GM23338 (cell line): ENCODE measurements at regions not wholly inside any gene's neighbourhood (a gene's known extent, or its start where the extent isn't known, plus 50 kb on each side); places are given as distances from the start of the nearest gene placed in this dataset.

Source experiments
- CREB1 ChIP-seq: fragments of 250-450 bp; sonication (Bioruptor Pico); IDR thresholded peaks from 2 replicates; pipeline ENCODE4 v1.5.0; 2020; ENCODE audit warnings: low read depth, mild to moderate bottlenecking, moderate library complexity
- CTCF ChIP-seq, 2 experiments: fragments of 200-600 bp in 1 of 2; sonication (generic) in 1 of 2; conservative IDR thresholded peaks; 2 replicates each; pipeline versions ENCODE4 v1.5.1 to v1.6.1; 2016 to 2017; ENCODE audit warnings: antibody characterized with exemption in 2 of 2, low read depth in 2 of 2, mild to moderate bottlenecking in 2 of 2, moderate library complexity in 1 of 2
- ETS1 ChIP-seq: IDR thresholded peaks from 2 replicates; pipeline ENCODE4 v1.6.1; 2016; ENCODE audit warnings: antibody characterized with exemption
- EZH2 ChIP-seq: fragments of 200-600 bp; sonication (generic); IDR thresholded peaks from one replicate; pipeline ENCODE4 v1.8.0; 2017; ENCODE audit warnings: antibody characterized with exemption, mild to moderate bottlenecking, low read depth; ENCODE audit not compliant: unreplicated experiment
- EZH2phosphoT487 ChIP-seq: fragments of 200-600 bp; sonication (generic); IDR thresholded peaks from one replicate; pipeline ENCODE4 v1.8.1; 2018; ENCODE audit warnings: antibody characterized with exemption; ENCODE audit not compliant: unreplicated experiment
- JUNB ChIP-seq: IDR thresholded peaks from one replicate; pipeline ENCODE4 v1.6.1; 2016; ENCODE audit warnings: antibody characterized with exemption; ENCODE audit not compliant: unreplicated experiment
- NANOG ChIP-seq: IDR thresholded peaks from 2 replicates; pipeline ENCODE4 v1.6.1; 2016; ENCODE audit warnings: antibody characterized with exemption, borderline replicate concordance
- POLR2AphosphoS5 ChIP-seq: IDR thresholded peaks from 2 replicates; pipeline ENCODE4 v1.6.1; 2016; ENCODE audit warnings: antibody characterized with exemption, low read depth
- STAT1 ChIP-seq: IDR thresholded peaks from one replicate; pipeline ENCODE4 v1.6.1; 2016; ENCODE audit warnings: antibody characterized with exemption; ENCODE audit not compliant: unreplicated experiment
- ZNF114 ChIP-seq: fragments of 250-450 bp; sonication (Bioruptor Pico); IDR thresholded peaks from 2 replicates; pipeline ENCODE4 v1.5.0; 2020; ENCODE audit warnings: mild to moderate bottlenecking, moderate library complexity
- ZNF331 ChIP-seq: fragments of 250-450 bp; sonication (Bioruptor Pico); IDR thresholded peaks from 2 replicates; pipeline ENCODE4 v1.5.0; 2020; ENCODE audit warnings: low read depth, mild to moderate bottlenecking, moderate library complexity
- TF ChIP-seq, protein P1 (sequence below): IDR thresholded peaks from one replicate; pipeline ENCODE4 v1.6.1; 2018; ENCODE audit warnings: antibody characterized with exemption; ENCODE audit not compliant: unreplicated experiment
- TF ChIP-seq, protein P2 (sequence below): fragments of 250-450 bp; sonication (Bioruptor Pico); IDR thresholded peaks from 2 replicates; pipeline ENCODE4 v1.5.0; 2020; ENCODE audit warnings: mild to moderate bottlenecking, moderate library complexity

GRCh38 chr15:72907733-72908132 is 124.2 kb upstream of the ADPGK start:
- no peak for TF ChIP-seq CTCF (conservative IDR thresholded peaks at IDR 0.05; ENCODE audit: low read depth in 2 of 2)
- TF ChIP-seq CREB1, result no peak
- TF ChIP-seq, protein P1, sequence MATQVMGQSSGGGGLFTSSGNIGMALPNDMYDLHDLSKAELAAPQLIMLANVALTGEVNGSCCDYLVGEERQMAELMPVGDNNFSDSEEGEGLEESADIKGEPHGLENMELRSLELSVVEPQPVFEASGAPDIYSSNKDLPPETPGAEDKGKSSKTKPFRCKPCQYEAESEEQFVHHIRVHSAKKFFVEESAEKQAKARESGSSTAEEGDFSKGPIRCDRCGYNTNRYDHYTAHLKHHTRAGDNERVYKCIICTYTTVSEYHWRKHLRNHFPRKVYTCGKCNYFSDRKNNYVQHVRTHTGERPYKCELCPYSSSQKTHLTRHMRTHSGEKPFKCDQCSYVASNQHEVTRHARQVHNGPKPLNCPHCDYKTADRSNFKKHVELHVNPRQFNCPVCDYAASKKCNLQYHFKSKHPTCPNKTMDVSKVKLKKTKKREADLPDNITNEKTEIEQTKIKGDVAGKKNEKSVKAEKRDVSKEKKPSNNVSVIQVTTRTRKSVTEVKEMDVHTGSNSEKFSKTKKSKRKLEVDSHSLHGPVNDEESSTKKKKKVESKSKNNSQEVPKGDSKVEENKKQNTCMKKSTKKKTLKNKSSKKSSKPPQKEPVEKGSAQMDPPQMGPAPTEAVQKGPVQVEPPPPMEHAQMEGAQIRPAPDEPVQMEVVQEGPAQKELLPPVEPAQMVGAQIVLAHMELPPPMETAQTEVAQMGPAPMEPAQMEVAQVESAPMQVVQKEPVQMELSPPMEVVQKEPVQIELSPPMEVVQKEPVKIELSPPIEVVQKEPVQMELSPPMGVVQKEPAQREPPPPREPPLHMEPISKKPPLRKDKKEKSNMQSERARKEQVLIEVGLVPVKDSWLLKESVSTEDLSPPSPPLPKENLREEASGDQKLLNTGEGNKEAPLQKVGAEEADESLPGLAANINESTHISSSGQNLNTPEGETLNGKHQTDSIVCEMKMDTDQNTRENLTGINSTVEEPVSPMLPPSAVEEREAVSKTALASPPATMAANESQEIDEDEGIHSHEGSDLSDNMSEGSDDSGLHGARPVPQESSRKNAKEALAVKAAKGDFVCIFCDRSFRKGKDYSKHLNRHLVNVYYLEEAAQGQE, result no peak
- TF ChIP-seq JUNB, result no peak
- TF ChIP-seq ZNF114 (CRISPR knock-in tag), result no peak
- TF ChIP-seq POLR2AphosphoS5, result no peak
- TF ChIP-seq EZH2phosphoT487, result no peak
- no peak for TF ChIP-seq EZH2
- TF ChIP-seq ZNF331 (CRISPR knock-in tag), result no peak
- TF ChIP-seq NANOG, result no peak
- no peak for TF ChIP-seq STAT1
- TF ChIP-seq ETS1, result no peak
- TF ChIP-seq, protein P2, sequence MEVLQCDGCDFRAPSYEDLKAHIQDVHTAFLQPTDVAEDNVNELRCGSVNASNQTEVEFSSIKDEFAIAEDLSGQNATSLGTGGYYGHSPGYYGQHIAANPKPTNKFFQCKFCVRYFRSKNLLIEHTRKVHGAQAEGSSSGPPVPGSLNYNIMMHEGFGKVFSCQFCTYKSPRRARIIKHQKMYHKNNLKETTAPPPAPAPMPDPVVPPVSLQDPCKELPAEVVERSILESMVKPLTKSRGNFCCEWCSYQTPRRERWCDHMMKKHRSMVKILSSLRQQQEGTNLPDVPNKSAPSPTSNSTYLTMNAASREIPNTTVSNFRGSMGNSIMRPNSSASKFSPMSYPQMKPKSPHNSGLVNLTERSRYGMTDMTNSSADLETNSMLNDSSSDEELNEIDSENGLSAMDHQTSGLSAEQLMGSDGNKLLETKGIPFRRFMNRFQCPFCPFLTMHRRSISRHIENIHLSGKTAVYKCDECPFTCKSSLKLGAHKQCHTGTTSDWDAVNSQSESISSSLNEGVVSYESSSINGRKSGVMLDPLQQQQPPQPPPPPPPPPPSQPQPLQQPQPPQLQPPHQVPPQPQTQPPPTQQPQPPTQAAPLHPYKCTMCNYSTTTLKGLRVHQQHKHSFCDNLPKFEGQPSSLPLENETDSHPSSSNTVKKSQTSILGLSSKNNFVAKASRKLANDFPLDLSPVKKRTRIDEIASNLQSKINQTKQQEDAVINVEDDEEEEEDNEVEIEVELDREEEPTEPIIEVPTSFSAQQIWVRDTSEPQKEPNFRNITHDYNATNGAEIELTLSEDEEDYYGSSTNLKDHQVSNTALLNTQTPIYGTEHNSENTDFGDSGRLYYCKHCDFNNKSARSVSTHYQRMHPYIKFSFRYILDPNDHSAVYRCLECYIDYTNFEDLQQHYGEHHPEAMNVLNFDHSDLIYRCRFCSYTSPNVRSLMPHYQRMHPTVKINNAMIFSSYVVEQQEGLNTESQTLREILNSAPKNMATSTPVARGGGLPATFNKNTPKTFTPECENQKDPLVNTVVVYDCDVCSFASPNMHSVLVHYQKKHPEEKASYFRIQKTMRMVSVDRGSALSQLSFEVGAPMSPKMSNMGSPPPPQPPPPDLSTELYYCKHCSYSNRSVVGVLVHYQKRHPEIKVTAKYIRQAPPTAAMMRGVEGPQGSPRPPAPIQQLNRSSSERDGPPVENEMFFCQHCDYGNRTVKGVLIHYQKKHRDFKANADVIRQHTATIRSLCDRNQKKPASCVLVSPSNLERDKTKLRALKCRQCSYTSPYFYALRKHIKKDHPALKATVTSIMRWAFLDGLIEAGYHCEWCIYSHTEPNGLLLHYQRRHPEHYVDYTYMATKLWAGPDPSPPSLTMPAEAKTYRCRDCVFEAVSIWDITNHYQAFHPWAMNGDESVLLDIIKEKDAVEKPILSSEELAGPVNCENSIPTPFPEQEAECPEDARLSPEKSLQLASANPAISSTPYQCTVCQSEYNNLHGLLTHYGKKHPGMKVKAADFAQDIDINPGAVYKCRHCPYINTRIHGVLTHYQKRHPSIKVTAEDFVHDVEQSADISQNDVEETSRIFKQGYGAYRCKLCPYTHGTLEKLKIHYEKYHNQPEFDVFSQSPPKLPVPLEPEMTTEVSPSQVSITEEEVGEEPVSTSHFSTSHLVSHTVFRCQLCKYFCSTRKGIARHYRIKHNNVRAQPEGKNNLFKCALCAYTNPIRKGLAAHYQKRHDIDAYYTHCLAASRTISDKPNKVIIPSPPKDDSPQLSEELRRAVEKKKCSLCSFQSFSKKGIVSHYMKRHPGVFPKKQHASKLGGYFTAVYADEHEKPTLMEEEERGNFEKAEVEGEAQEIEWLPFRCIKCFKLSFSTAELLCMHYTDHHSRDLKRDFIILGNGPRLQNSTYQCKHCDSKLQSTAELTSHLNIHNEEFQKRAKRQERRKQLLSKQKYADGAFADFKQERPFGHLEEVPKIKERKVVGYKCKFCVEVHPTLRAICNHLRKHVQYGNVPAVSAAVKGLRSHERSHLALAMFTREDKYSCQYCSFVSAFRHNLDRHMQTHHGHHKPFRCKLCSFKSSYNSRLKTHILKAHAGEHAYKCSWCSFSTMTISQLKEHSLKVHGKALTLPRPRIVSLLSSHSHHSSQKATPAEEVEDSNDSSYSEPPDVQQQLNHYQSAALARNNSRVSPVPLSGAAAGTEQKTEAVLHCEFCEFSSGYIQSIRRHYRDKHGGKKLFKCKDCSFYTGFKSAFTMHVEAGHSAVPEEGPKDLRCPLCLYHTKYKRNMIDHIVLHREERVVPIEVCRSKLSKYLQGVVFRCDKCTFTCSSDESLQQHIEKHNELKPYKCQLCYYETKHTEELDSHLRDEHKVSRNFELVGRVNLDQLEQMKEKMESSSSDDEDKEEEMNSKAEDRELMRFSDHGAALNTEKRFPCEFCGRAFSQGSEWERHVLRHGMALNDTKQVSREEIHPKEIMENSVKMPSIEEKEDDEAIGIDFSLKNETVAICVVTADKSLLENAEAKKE (CRISPR knock-in tag), result no peak
